Erythroblast (primary cell): ENCODE measurements at regions not wholly inside any gene's neighbourhood (a gene's known extent, or its start where the extent isn't known, plus 50 kb on each side); places are given as distances from the start of the nearest gene placed in this dataset.

Experiments used
- DNase-seq, 2 experiments: peaks; one replicate each; lab custom pipeline; 2025; lab: John Stamatoyannopoulos, UW
- GATA1 ChIP-seq: IDR thresholded peaks from 2 replicates; pipeline ENCODE4 v1.6.1; 2011; ENCODE audit warnings: low read depth, mild to moderate bottlenecking, control low read depth, low read length, moderate library complexity
- POLR2A ChIP-seq: IDR thresholded peaks from 2 replicates; pipeline ENCODE4 v1.6.1; 2011; ENCODE audit warnings: mild to moderate bottlenecking, low read length

DNA sequence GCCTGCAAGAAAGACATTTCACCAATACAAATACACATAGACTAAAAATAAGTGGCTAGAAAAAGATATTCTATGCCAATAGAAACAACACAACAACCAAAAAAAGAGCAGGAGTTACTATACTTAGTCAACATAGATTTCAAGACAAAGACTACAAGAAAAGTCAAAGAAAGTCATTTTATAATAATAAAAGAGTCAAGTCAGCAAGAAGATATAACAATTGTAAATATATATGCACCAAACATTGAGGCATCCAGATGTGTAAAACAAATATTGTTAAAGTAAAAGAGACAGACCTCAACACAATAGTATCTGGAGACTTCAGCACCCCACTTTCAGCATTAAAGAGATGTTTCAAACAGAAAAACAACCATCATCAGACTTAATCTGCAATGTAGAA lies 104.6 kb downstream of the AMY1C start:
- no peak for DNase-seq

DNA sequence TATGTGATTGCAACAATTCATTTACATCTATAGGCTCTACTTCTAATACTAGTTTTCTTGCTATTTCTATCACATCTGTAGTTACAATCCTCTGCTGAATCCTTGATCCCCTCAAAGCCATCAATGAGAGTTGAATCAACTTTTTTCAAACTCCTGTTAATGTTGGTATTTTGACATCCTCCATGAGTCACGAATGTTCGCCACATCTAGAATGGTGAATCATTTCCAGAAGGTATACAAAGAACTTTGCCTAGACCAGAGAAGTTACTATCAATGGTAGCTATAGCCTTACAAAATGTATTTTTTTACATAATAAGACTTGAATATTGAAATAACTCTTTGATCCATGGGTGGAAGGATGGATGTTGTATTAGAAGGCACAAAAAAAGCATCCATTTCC lies 110.0 kb downstream of the AMY1C start:
- DNase-seq, result no peak

More for the DNA sequence above, 104.6 kb downstream of the AMY1C start:
- TF ChIP-seq POLR2A (no peak), GATA1 (no peak)

DNA sequence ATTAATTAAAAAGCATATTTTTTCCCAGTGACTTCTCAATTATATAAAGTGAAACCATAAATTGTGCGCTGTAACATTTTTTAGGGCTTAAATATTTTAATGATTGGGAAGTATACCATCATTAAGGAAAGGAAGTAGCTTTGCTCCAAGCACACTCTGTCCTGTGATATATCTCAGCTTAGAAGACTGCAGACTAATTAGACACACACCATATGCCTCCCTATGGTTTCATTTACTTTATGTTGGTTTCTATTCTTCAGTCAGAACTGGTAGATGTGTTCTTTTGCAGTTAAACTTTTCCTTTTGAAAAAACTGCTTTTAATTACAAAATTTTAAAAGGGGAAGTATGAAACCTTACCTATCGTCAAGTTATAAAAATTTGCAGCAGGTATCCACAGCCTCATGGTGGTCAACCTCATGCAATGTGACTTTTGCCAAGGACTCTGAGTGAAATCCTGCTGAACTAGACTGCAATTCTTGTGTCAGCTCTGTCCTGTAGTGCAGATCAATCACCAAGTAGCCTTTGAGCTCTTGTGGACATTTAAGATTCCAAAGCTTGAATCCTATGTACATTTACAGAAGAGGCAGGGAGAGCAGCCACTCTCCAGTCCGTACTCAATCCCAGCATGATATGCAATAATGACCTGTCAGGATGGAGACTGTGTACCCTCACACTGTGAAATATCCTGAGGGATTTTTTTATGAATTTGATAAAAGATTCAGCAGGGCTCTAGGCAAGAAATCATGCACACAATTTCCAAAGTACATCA lies 149.1 kb downstream of the AMY1C start:
- TF ChIP-seq GATA1, result no peak
- DNase-seq, result no peak

More for the DNA sequence above, 110.0 kb downstream of the AMY1C start:
- no peak for TF ChIP-seq POLR2A
- TF ChIP-seq GATA1, result no peak

- TF ChIP-seq GATA1 (no peak), POLR2A (no peak)
- DNase-seq, result no peak
These were observed 150.3 kb downstream of the AMY1C start for GRCh38 chr1:103900005-103900404.

GRCh38 chr1:103901072-103901471 lies 151.4 kb downstream of the AMY1C start:
- TF ChIP-seq POLR2A, result no peak
- TF ChIP-seq GATA1, result no peak
- no peak for DNase-seq

- no peak for TF ChIP-seq POLR2A
- TF ChIP-seq GATA1, result no peak
- no peak for DNase-seq
These were observed 155.7 kb downstream of the AMY1C start for GRCh38 chr1:103905363-103905762.

GRCh38 chr1:103911450-103911849 lies 161.8 kb downstream of the AMY1C start:
- DNase-seq, result no peak
- TF ChIP-seq POLR2A (no peak), GATA1 (no peak)

DNA sequence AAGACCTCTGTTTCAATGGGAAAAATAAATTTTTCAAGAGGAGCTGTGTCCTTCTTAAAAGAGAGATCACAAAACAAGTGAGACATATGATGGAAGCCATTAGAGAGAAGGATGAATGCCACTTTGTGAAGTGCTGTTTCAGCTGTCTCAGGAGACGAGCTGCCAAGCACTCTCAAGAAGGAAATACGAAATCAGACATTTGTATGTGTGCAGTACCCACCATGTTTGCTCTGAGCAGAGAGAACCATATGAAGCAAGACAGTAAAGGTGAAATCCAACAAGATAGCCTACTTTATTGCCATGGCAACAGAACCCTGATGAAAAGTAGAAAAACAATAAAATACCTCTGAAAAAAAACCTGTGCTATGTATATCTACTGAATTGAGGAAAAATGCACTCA lies 168.1 kb downstream of the AMY1C start:
- TF ChIP-seq POLR2A (no peak), GATA1 (no peak)
- no peak for DNase-seq

DNA sequence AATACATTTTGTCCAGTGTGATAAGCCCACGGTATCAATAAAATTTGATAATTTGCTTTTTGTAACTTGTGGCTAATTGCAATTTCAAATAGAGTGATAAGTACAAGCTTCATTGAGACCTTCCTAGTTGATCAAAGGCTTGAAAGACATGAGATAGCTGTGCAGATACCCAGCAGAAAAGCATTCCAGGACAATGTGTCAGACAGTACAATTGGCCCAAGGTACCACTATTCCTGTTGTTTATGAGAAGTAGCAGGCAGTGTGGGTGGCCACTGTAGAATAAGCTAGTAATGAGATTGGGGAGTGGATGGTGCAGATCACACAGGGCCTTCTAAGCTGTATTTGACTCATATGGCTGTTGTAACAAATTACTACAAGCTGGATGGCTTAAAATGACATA lies 182.2 kb downstream of the AMY1C start:
- DNase-seq, result no peak
- no peak for TF ChIP-seq GATA1
- TF ChIP-seq POLR2A, result no peak

- no peak for TF ChIP-seq GATA1
- no peak for TF ChIP-seq POLR2A
- no peak for DNase-seq
These were observed 188.2 kb downstream of the AMY1C start for GRCh38 chr1:103937763-103938357.

DNA sequence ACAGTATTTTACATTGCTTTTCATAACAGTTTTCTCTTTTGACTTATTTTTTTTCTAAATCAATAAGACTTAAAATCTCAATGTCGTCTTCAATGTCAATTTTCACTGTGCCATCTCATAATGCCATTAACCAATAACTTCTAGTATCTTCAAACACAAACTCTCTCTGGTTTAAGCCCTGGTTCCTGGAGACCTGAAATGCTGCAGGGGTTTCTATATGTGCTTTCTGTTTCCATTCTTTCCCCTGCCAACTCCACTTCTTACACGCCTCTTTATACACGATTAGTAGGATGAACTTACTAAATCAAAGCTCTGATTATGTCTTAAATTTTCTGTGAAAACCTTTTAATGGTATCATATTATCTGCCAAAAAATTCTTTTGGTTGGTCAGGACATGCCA lies 191.4 kb downstream of the AMY1C start:
- DNase-seq, result no peak
- TF ChIP-seq POLR2A (no peak), GATA1 (no peak)

DNA sequence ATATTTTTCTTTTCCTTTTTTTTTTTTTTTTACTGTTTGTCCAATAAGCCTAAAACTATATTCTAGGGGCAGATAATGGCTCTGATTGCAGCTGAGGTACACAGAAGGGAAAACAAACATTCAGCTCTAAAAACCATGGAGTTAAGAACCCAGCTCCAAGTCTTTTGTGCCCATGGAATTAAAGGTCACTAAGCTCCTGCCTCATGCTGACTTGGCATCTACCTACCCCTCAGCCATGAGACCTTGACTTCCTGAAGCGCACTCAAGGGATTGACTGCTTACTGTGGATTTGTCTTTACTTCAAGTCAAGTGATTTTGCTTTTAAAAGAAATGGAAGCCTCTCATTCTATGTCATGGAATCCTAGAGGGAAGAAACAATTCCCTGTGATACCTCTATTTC lies 192.3 kb downstream of the AMY1C start:
- no peak for DNase-seq
- TF ChIP-seq POLR2A, result no peak
- TF ChIP-seq GATA1, result no peak

DNA sequence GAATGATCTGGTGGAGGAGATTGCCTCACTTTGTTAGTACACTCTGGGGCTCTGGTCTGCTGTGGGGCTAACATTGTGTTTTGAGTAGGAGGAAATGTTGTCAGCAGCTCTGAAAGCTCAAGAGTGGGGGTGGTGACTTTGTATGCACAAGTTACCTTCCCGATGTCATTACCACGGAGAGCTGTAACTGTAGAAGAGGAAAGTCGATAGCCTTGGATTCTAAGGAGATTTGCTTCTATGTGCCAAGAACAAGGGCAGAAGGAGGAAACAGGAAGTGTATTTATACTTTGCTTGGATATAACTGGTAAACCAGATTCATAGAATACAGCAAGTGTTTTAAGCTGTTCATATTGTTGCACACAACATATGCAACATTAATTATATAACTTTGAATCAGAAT lies 196.1 kb downstream of the AMY1C start:
- no peak for DNase-seq
- TF ChIP-seq GATA1 (no peak), POLR2A (no peak)

- no peak for TF ChIP-seq GATA1
- TF ChIP-seq POLR2A, result no peak
- DNase-seq, result no peak
These were observed 198.8 kb downstream of the AMY1C start for GRCh38 chr1:103948526-103948925.

GRCh38 chr1:103949779-103950178 lies 200.1 kb downstream of the AMY1C start:
- TF ChIP-seq POLR2A (no peak), GATA1 (no peak)
- DNase-seq, result no peak

GRCh38 chr1:103953386-103953785 lies 203.7 kb downstream of the AMY1C start:
- no peak for DNase-seq

More at GRCh38 chr1:103953386-103953785, 203.7 kb downstream of the AMY1C start:
- no peak for TF ChIP-seq GATA1
- TF ChIP-seq POLR2A, result no peak
